B cell (primary cell): ENCODE measurements at regions not wholly inside any gene's neighbourhood (a gene's known extent, or its start where the extent isn't known, plus 50 kb on each side); places are given as distances from the start of the nearest gene placed in this dataset.

Source experiments
- CTCF ChIP-seq: fragments of 200-600 bp; IDR thresholded peaks from one replicate; pipeline ENCODE4 v1.8.0; 2022; ENCODE audit warnings: antibody characterized with exemption, mild to moderate bottlenecking
- EZH2 ChIP-seq: IDR thresholded peaks from 2 replicates; pipeline ENCODE4 v1.6.1; 2012; ENCODE audit warnings: borderline replicate concordance, low read depth, mild to moderate bottlenecking, moderate library complexity, low read length; ENCODE audit not compliant: insufficient read depth, poor library complexity, severe bottlenecking

DNA sequence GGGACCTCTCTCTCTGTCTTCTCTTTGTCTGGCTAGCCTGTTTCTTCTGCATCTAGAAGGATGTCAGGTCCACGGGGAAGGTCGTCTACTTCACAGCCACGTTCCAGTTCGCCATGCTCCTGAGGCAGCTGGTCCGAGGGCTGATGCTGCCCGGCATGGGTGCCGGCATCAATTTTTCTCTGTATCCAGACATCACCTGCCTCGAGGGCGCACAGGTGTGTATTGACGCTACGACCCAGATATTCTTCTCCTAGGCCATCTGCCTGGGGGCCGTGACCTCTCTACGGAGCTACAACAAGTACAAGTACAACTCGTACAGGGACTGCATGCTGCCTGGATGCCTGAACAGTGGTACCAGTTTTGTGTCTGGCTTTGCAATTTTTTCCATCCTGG is 841.6 kb upstream of the TMPRSS15 start:
- TF ChIP-seq CTCF (no peak), EZH2 (no peak)
